ENCODE measurements at regions not wholly inside any gene's neighbourhood (a gene's known extent, or its start where the extent isn't known, plus 50 kb on each side); places are given as distances from the start of the nearest gene placed in this dataset.

- TF ChIP-seq ZBTB7A (IDR thresholded peaks at IDR 0.05; ENCODE audit: low read depth) = no peak
- TF ChIP-seq MAX (IDR thresholded peaks at IDR 0.05) = no peak
- TF ChIP-seq REST (IDR thresholded peaks at IDR 0.05; ENCODE audit: low read depth) = no peak
- TF ChIP-seq RAD21 (IDR thresholded peaks at IDR 0.05; ENCODE audit: low read depth) = no peak
- no peak for TF ChIP-seq NFIC (IDR thresholded peaks at IDR 0.05)
- TF ChIP-seq, protein P1, sequence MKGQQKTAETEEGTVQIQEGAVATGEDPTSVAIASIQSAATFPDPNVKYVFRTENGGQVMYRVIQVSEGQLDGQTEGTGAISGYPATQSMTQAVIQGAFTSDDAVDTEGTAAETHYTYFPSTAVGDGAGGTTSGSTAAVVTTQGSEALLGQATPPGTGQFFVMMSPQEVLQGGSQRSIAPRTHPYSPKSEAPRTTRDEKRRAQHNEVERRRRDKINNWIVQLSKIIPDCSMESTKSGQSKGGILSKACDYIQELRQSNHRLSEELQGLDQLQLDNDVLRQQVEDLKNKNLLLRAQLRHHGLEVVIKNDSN (IDR thresholded peaks at IDR 0.05) = no peak
- no peak for TF ChIP-seq TAF1 (IDR thresholded peaks at IDR 0.05; ENCODE audit: low read depth)
- no peak for TF ChIP-seq YY1 (IDR thresholded peaks at IDR 0.05; ENCODE audit: low read depth)
- TF ChIP-seq TEAD4 (IDR thresholded peaks at IDR 0.05) = no peak
- TF ChIP-seq CREB1 (IDR thresholded peaks at IDR 0.05; ENCODE audit: low read depth) = no peak
- TF ChIP-seq FOXM1 (IDR thresholded peaks at IDR 0.05; ENCODE audit: borderline replicate concordance, low read depth) = no peak
- no peak for TF ChIP-seq EP300 (IDR thresholded peaks at IDR 0.05; ENCODE audit: borderline replicate concordance)
These were observed 55.3 kb upstream of the POM121L12 start for GRCh38 chr7:52980129-52980528.

- TF ChIP-seq ZBTB7A (IDR thresholded peaks at IDR 0.05; ENCODE audit: low read depth) (no peak), TAF1 (IDR thresholded peaks at IDR 0.05; ENCODE audit: low read depth) (no peak)
These were observed 62.3 kb upstream of the POM121L12 start for GRCh38 chr7:52973126-52973525.

DNA sequence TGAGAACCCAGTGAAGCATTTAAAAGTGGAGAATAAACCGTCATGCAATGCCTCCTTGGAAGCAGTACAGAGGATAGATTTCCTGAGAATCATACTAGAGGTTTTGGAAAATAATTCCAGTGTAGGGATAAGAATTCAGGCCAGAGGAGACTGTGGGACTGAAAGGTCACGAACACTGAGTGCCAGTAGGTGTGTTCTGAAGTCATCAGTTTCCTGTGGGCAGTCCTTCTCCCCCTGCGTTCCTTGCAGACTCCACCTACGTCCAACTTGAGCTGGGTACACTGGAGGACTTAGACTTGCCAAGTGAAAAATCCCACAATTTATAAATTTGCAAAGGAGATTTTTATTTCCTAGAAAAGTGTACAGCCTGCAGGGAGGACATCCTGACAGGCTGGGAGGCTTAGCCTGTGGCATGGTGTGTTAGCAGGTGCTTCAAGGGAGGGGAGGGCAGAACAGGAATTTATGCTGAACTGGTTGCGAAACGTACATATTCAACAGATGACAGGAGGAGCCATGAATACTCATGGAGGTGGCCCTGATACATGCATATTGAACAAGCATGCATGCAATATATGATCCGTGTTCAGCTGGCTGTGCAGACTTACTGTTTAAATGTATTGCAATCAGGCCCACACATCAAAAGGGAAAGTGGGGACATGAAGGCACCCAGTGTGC is 72.9 kb upstream of the POM121L12 start:
- no peak for TF ChIP-seq EGR1 (IDR thresholded peaks at IDR 0.05)
- no peak for TF ChIP-seq EP300 (IDR thresholded peaks at IDR 0.05; ENCODE audit: borderline replicate concordance)
- TF ChIP-seq CEBPB (IDR thresholded peaks at IDR 0.05) = no peak
- no peak for TF ChIP-seq TCF12 (IDR thresholded peaks at IDR 0.05; ENCODE audit: low read depth)
- no peak for TF ChIP-seq ZBTB7A (IDR thresholded peaks at IDR 0.05; ENCODE audit: low read depth)
- no peak for TF ChIP-seq REST (IDR thresholded peaks at IDR 0.05; ENCODE audit: low read depth)
- TF ChIP-seq MAX (IDR thresholded peaks at IDR 0.05) = no peak
- no peak for TF ChIP-seq FOXM1 (IDR thresholded peaks at IDR 0.05; ENCODE audit: borderline replicate concordance, low read depth)
- no peak for TF ChIP-seq CREB1 (IDR thresholded peaks at IDR 0.05; ENCODE audit: low read depth)
- no peak for TF ChIP-seq NFIC (IDR thresholded peaks at IDR 0.05)
- TF ChIP-seq TEAD4 (IDR thresholded peaks at IDR 0.05) = no peak
- TF ChIP-seq, protein P1 (IDR thresholded peaks at IDR 0.05) = no peak
- no peak for TF ChIP-seq RAD21 (IDR thresholded peaks at IDR 0.05; ENCODE audit: low read depth)
- no peak for TF ChIP-seq YY1 (IDR thresholded peaks at IDR 0.05; ENCODE audit: low read depth)
- no peak for TF ChIP-seq TAF1 (IDR thresholded peaks at IDR 0.05; ENCODE audit: low read depth)

- TF ChIP-seq EP300 (IDR thresholded peaks at IDR 0.05; ENCODE audit: borderline replicate concordance) (no peak), CEBPB (IDR thresholded peaks at IDR 0.05) (no peak), YY1 (IDR thresholded peaks at IDR 0.05; ENCODE audit: low read depth) (no peak), CREB1 (IDR thresholded peaks at IDR 0.05; ENCODE audit: low read depth) (no peak), RAD21 (IDR thresholded peaks at IDR 0.05; ENCODE audit: low read depth) (no peak), TAF1 (IDR thresholded peaks at IDR 0.05; ENCODE audit: low read depth) (no peak), REST (IDR thresholded peaks at IDR 0.05; ENCODE audit: low read depth) (no peak)
These were observed 74.3 kb upstream of the POM121L12 start for GRCh38 chr7:52961084-52961483.

All from Ishikawa (cell line).